ENCODE measurements at regions not wholly inside any gene's neighbourhood (a gene's known extent, or its start where the extent isn't known, plus 50 kb on each side); places are given as distances from the start of the nearest gene placed in this dataset.

DNA sequence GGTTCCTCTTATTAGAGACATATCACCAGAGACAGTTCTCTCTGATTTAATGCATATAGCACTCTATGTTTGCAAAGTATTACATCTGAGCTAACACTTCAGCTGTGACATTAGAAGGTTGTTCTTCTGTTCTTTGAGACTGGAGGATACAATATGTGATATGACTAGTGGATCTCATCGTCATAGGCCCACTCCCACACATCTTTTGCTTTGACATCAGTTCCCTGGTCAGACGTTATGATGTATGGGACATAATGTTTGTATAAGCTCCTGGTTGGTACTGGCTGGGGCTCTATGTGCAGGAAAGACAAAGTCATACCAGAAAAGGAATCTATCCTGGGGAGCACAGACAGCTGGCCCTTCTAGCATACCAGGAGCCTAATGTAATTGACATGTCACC lies 57.7 kb upstream of the MAML3 start:
- no peak for DNase-seq

DNA sequence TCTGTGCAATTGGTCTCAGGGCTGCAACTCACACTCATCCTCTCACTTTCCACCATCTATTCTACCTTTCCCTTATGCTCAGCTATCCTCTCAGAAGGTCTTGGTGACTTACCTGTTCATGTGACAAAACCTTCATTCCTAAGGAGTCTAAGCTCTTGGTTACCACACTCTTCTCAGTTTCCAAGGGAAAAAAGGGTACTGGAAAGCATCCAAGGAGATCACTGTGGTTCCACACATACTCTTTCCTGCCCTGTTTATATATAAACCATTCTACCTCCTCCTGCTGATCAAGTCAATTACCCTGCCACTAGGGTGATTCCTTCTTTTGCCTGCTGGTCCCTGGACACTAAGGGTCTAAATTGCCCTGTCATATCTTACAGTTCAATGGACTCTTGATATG lies 57.2 kb upstream of the MAML3 start:
- no peak for DNase-seq

GRCh38 chr4:140208921-140209320 lies 54.9 kb upstream of the MAML3 start:
- no peak for DNase-seq

Data from NCI-H1436 (cell line).